ENCODE measurements at regions not wholly inside any gene's neighbourhood (a gene's known extent, or its start where the extent isn't known, plus 50 kb on each side); places are given as distances from the start of the nearest gene placed in this dataset.

DNA sequence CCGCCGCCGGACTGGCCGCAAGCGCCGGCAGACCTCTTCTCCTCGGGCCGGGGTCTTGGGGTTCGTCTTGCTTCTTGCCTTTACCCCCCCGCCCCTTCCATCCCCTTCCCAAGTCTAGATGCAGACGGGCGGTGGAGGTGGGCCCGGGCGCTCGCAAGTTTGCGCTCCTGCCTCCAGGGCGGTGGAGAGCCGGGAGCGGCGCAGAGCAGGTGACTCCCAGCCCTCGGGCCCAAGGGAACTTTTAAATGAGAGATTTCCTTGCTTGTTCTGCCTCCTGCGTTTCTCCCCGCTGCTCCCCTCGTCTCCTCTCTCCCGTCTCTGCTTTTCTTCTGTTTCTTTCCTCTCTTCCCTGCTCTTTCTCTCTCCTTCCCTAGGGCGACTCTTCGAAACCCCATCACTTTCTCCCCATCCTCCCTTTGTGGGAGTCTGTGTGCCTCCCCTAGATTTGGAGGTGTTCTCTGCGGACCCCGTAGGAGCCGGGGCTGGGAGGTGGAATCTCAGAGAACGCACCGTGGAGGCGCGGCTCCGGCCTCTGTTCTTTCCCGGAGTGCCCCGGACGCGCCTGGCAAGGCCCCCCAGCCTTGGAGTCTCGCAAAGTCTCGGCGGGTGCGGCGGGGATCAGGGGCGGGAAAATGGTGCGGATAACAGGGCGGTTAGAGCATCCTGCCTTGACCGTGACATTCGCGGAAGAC is 114.7 kb upstream of the MYL2 start:
- DNase-seq: no peak

DNA sequence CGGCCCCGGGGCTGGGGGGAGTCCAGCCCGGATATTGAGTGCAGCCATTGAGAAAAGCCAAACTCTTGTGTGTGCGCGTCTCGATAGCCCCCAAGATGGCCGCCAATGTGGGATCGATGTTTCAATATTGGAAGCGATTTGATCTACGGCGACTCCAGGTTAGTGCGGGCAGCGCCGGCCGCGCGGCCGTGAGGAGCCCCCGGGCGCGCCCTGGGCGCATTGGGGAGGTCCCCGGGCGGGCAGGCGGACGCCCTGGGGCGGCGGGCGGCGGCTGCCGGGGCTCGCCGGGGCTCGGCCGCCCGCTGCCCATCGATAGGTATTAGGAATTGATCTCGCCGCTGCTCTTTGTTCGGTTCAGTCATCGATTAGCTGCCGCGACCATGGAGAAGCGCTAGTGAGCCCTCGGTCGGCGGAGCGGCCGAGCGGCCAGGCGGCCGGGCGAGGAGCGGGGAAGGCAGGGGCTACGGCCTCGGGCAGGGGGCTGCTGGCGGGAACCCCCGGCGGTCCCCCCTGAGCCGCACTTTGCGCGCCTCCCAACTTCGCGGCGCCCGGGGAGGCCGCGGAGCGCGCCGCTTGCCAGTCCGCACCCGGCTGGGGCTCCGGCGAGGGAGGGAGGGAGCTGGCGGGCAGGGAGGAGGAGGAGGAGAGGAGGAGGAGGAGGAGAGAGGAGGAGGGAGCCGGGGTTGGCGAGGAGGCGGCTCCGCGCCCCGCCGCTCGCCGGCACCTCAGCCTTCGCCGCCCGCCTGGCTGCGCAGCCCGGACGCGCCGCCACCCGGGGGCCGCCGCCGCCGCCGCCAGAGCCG is 113.9 kb upstream of the MYL2 start, which contains the start of gene CUX2:
Gene CUX2, plus strand, starts transcription at position 83 of the 803 bp plus-strand sequence.
- no peak for DNase-seq

GRCh38 chr12:111033281-111034082 is 113.1 kb upstream of the MYL2 start:
- no peak for DNase-seq

- no peak for DNase-seq
These were observed 112.2 kb upstream of the MYL2 start for GRCh38 chr12:111032591-111032919.

- no peak for DNase-seq
These were observed 111.7 kb upstream of the MYL2 start for GRCh38 chr12:111031916-111032590.

GRCh38 chr12:111030800-111031199 is 110.4 kb upstream of the MYL2 start:
- no peak for DNase-seq

DNA sequence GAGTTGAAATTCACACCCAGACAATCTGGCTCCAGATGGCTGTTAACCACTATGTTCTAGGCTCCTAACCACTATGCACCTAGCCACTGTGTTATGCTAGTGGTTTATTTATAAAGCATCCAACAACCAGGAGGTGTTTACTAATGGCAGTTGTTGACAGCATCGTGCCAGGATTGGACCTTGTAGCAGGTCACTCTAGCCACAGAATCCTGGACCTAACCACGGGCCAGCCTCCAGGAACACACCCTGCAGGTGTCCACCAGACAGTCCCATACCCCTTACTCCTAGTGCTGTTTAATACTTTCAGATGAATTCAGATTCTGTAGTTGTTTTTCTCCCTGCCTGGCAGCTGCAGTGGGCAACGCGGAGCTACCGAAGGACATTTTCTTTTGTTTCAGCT is 109.4 kb upstream of the MYL2 start:
- no peak for DNase-seq

DNA sequence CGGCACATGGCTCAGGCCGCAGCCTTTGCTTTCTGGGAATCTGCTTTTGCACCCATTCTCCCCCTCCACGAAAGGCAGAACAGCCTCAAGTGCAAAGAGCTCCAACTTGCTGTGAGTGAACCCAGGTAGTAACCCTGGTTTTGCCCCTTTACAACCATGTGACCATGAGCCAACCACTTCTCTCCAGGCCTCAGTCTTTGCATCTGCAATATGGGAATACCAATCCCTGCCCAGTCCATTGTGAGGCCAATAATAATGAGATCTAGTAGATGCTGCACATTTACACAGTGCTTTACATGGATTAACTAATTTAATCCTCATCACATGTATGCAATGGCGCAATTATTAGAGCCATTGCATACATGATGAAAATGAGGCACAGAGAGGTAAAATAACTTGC is 108.9 kb upstream of the MYL2 start:
- DNase-seq: no peak

DNA sequence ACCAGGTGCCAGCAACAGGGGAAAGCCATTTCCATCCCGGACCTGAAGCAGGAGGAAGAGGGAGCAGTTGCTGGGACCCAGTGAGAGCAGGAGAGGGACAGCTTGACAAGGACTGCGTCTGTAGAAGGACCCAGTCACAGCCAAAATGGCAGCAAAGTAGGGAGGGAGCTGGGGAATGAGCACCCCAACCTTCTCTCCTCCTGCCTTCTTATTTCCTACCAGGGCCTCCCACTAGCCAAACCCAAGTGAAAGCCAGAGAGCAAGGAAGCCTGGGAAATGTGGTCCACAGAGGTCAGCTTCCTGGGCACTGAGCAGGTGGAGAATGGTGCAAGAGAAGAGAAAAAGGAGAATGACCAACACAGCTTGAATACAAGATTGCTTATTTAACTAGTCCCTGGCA is 108.5 kb upstream of the MYL2 start:
- no peak for DNase-seq

GRCh38 chr12:111027431-111027830 is 107.1 kb upstream of the MYL2 start:
- no peak for DNase-seq

DNA sequence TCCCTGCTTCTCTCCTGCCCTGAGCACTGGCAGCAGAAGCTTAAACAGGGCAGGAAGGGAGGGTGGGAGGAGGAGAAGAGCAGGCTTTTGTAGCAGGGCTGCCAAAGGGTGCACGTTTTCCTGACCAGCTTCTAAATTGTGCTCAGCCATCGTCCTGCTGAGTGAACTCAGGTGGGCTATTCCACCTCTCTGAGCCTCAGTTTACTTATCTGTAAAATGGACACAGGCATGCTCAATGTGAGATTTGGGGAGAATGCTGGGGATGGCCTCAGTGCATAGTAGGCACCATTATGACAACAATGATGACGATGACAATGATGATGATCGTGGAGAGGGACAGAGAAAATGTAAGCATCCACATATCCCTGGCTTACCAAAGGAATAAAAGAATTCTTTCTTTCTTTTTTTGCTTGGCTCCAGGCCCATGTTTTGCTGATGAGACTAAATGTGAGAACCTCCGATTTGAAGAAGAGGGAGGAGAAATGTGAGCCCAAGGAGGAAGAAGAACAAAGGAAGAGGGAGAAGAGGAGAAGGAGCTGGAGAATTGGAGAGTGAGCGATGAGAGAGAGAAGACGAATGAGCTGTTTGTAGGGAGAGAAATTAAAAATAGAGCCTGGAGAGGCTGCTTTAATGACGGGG is 105.5 kb upstream of the MYL2 start:
- DNase-seq: no peak

DNA sequence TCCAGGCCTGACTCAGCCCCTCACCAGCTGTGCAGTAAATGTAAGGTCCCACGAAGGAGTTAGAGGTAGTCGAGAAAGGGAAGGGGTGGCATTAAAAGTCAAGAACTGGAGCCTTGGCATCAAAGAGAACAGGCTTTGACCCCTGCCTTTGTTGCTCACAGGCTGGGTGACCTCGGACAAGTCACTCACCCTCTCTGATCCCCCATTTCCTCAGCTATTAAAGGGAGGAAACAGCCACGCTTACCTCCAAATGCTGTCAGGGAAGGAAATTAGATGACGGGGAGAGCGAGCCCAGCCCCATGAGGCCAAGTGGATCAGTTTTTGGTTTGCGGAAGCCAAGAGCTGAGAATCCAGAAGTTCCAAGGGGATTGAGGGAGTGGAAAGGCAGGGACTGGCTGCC is 104.9 kb upstream of the MYL2 start:
- no peak for DNase-seq

- peak in 3 of 4 experiments; percentile 9 to 33 (median 25) for DNase-seq
These were observed 103.9 kb upstream of the MYL2 start for GRCh38 chr12:111024205-111024801.

DNA sequence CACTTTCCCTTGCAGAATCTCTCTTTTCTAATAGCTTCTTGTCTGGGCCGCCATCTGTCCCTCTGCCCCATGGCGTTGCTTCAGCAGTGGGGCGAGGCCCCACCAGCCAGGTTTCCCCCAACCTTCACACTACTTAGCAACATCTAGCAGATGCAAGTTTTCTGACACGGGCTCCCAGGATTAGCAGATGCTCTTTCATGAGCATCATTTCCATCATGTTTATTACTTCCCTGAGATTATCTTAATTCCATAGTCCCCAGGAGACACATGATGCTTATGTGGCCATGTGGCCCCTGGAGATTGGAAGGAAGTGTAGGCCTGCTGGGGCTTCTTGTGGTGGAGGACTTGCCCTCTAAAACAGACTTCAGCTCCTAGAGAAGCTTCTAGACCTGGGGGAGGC is 102.0 kb upstream of the MYL2 start:
- no peak for DNase-seq

DNA sequence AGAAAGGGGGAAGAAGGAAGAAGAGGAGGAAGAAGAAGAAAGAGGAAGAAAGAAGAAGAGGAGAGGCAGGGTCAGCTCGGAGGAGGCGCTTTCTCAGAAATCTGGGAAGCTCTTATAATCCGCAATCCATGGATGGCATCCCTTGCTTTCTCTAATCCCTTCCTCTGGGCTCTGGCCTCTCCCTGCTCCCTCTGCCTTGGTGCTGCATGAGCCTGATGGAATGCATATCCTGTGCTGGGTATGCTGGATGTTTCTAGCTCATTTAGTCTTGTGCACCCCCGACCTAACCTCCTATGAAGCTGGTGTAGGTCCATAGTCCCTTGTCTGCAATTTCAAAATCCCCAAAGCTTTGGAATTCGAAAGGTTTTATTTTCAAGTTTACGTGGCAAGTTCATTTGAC is 94.2 kb upstream of the MYL2 start:
- no peak for DNase-seq

DNA sequence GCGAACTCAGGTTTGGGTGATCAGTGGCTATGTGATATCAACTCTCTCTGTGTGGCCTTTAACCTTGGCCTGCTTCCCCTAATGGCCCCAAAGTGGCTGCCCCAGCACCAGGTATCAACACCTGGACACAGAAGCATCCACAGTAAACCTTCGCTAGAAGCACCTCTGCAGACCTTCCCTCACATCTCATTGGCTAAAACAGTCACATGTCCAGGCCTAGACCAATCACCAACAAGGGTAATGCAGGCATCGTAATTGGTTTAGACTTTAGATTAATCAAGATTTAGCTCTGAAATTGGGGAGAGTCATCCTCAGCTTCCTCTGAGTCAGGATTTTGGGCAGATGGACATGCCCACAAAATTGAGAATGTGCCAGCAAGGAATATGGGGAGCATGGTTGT is 92.5 kb upstream of the MYL2 start:
- no peak for DNase-seq

GRCh38 chr12:111011999-111012600 is 91.7 kb upstream of the MYL2 start:
- DNase-seq: no peak

DNA sequence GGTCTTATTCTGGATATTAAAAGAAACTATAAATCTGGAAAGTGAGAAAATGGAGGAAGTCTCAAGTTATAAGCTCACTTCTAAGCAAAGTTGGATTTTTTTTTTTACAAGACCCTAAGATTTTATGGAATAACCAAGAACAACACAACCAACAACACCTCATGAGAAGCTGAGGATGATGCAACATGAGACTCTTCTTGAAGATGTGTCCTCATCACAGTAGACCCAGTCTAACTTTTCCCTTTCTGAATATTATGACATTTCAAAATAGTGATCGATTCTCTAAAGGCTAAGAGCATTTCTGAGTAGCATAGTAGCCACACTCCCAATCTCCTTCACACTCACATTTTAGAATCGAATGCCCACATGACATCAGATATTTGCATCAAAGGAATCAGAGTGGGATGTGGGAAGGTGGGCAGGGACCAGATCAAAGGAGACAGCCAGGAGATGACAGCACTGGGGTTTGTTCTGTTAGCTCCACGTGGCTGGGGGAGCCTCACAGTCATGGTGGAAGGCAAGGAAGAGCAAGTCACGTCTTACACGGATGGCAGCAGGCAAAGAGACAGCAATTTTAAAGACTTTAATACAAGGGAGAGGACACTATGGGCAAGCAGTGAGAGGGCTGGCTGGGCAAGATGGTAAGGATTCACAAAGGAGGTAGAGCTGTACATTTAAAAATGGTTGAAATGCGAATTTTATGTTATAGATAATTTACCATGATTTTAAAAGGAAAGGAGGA is 90.7 kb upstream of the MYL2 start:
- no peak for DNase-seq

- no peak for DNase-seq
These were observed 89.7 kb upstream of the MYL2 start for GRCh38 chr12:111010061-111010460.

DNA sequence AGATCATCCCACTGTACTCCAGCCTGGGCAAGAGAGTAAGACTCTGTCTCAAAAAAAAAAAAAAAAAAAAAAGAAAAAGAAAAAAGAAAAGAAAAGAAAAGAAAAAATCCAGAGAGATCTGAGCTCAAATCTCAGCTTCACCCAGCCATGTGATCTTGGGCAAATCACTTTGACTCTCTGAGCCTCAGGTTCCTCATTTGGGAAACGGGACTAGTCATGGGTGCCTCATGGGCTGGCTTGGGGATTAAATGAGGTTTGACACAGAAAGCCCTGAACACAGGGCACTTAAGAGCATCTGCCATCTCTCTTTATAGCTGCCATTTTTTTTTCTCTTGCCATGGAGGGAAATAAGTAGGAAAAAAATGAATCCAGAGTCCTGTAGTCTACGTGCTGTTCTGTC is 86.2 kb upstream of the MYL2 start:
- DNase-seq: no peak

GRCh38 chr12:110998971-110999370 is 78.6 kb upstream of the MYL2 start:
- DNase-seq: no peak

All from activated naive CD4-positive, alpha-beta T cell (primary cell).